ENCODE measurements at regions not wholly inside any gene's neighbourhood (a gene's known extent, or its start where the extent isn't known, plus 50 kb on each side); places are given as distances from the start of the nearest gene placed in this dataset.

GRCh38 chr7:20035279-20035875 is 181.8 kb downstream of the MACC1 start:
- DNase-seq (ENCODE audit: low read depth in 2 of 2), result no peak
- no peak overlapping the region for H3K4me3 ChIP-seq (replicated peaks in 1 of 2; ENCODE audit: low read depth in 2 of 2, low read length in 2 of 2)

GRCh38 chr7:20033621-20034400 is 183.4 kb downstream of the MACC1 start:
- TF ChIP-seq, protein P1, sequence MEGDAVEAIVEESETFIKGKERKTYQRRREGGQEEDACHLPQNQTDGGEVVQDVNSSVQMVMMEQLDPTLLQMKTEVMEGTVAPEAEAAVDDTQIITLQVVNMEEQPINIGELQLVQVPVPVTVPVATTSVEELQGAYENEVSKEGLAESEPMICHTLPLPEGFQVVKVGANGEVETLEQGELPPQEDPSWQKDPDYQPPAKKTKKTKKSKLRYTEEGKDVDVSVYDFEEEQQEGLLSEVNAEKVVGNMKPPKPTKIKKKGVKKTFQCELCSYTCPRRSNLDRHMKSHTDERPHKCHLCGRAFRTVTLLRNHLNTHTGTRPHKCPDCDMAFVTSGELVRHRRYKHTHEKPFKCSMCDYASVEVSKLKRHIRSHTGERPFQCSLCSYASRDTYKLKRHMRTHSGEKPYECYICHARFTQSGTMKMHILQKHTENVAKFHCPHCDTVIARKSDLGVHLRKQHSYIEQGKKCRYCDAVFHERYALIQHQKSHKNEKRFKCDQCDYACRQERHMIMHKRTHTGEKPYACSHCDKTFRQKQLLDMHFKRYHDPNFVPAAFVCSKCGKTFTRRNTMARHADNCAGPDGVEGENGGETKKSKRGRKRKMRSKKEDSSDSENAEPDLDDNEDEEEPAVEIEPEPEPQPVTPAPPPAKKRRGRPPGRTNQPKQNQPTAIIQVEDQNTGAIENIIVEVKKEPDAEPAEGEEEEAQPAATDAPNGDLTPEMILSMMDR (IDR thresholded peaks at IDR 0.05; ENCODE audit: low read depth, low read length), result no peak
- H3K4me3 ChIP-seq (replicated peaks in 1 of 2; ENCODE audit: low read depth in 2 of 2, low read length in 2 of 2), result no peak overlapping the region
- DNase-seq (ENCODE audit: low read depth in 2 of 2), result peak; percentile 50 to 75

More at GRCh38 chr7:20035279-20035875, 181.8 kb downstream of the MACC1 start:
- TF ChIP-seq, protein P1 (IDR thresholded peaks at IDR 0.05; ENCODE audit: low read depth, low read length), result no peak

GRCh38 chr7:20032741-20033140 is 184.4 kb downstream of the MACC1 start:
- no peak for DNase-seq (ENCODE audit: low read depth in 2 of 2)

GRCh38 chr7:20030915-20031362 is 186.2 kb downstream of the MACC1 start:
- TF ChIP-seq, protein P1 (IDR thresholded peaks at IDR 0.05; ENCODE audit: low read depth, low read length), result no peak
- DNase-seq (ENCODE audit: low read depth in 2 of 2), result peak; percentile 15 to 37
- no peak overlapping the region for H3K4me3 ChIP-seq (replicated peaks in 1 of 2; ENCODE audit: low read depth in 2 of 2, low read length in 2 of 2)

More at GRCh38 chr7:20032741-20033140, 184.4 kb downstream of the MACC1 start:
- TF ChIP-seq, protein P1 (IDR thresholded peaks at IDR 0.05; ENCODE audit: low read depth, low read length), result no peak
- H3K4me3 ChIP-seq (replicated peaks in 1 of 2; ENCODE audit: low read depth in 2 of 2, low read length in 2 of 2), result no peak overlapping the region

- no peak for DNase-seq (ENCODE audit: low read depth in 2 of 2)
- no peak overlapping the region for H3K4me3 ChIP-seq (replicated peaks in 1 of 2; ENCODE audit: low read depth in 2 of 2, low read length in 2 of 2)
- TF ChIP-seq, protein P1 (IDR thresholded peaks at IDR 0.05; ENCODE audit: low read depth, low read length), result no peak
These were observed 186.8 kb downstream of the MACC1 start for GRCh38 chr7:20030417-20030816.

DNA sequence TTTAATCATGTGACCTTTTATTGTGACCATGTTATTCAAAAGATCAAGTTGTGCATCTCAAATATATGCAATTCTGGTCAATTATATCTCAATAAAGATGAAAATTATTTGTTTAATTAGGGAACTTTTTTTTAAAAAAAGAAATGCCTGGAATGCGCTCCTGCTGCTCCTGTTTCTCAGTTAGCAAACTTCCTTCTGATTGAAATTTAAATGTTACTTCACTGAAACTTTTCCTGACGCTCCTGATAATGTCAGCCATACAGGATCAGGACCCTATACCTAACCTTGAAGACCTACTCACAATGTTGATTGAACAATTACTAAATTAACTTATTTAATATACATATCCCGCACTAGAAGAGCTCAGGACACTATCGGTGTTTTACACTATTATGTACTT is 190.4 kb downstream of the MACC1 start:
- DNase-seq (ENCODE audit: low read depth in 2 of 2), result no peak
- H3K4me3 ChIP-seq (replicated peaks in 1 of 2; ENCODE audit: low read depth in 2 of 2, low read length in 2 of 2), result no peak overlapping the region
- TF ChIP-seq, protein P1 (IDR thresholded peaks at IDR 0.05; ENCODE audit: low read depth, low read length), result no peak

Data from cardiac fibroblast (primary cell).